HL-60 (cell line): ENCODE measurements at regions not wholly inside any gene's neighbourhood (a gene's known extent, or its start where the extent isn't known, plus 50 kb on each side); places are given as distances from the start of the nearest gene placed in this dataset.

Experiments used
- DNase-seq, 2 experiments: peaks; one replicate each; pipeline ENCODE4 v3.0.0-alpha.2; 2010 to 2020; ENCODE audit warnings: low read depth in 1 of 2, low spot score in 1 of 2
- H3K27ac ChIP-seq: fragments of 250-450 bp; sonication (Bioruptor Pico); replicated peaks from 2 replicates; pipeline ENCODE4 v1.5.1; 2020; ENCODE audit warnings: mild to moderate bottlenecking, moderate library complexity
- H3K27me3 ChIP-seq: fragments of 250-450 bp; sonication (Bioruptor Pico); 2 replicates; pipeline ENCODE4 v1.5.1; 2021; ENCODE audit warnings: mild to moderate bottlenecking, moderate library complexity; ENCODE audit not compliant: insufficient read depth, poor library complexity, severe bottlenecking
- H3K4me3 ChIP-seq: replicated peaks from 2 replicates; pipeline ENCODE4 v1.5.1; 2011; ENCODE audit warnings: mild to moderate bottlenecking, control low read depth, low read length; ENCODE audit not compliant: insufficient read depth
- CTCF ChIP-seq: IDR thresholded peaks from one replicate; pipeline ENCODE4 v1.5.1; 2011; ENCODE audit warnings: low read length, control low read depth, inconsistent platforms; ENCODE audit not compliant: insufficient read depth
- GABPA ChIP-seq: IDR thresholded peaks from 2 replicates; pipeline ENCODE4 v1.6.1; 2012; ENCODE audit warnings: low read depth
- POLR2AphosphoS5 ChIP-seq: IDR thresholded peaks from 2 replicates; pipeline ENCODE4 v1.6.1; 2012; ENCODE audit warnings: low read depth
- REST ChIP-seq: IDR thresholded peaks from 2 replicates; pipeline ENCODE4 v1.6.1; 2012; ENCODE audit warnings: low read depth; ENCODE audit not compliant: insufficient replicate concordance
- SPI1 ChIP-seq: IDR thresholded peaks from 2 replicates; pipeline ENCODE4 v1.6.1; 2012; ENCODE audit warnings: low read depth, mild to moderate bottlenecking, borderline replicate concordance

GRCh38 chr18:46411867-46412690, 244.9 kb downstream of the LOXHD1 start:
- TF ChIP-seq CTCF, result no peak
- TF ChIP-seq GABPA, result no peak
- TF ChIP-seq REST, result no peak
- TF ChIP-seq SPI1, result no peak
- TF ChIP-seq POLR2AphosphoS5, result no peak
- H3K27me3 ChIP-seq, result no peaks in the 10 kb centered on the region
- H3K27ac ChIP-seq, result no peak overlapping the region
- DNase-seq, result no peak
- no peak overlapping the region for H3K4me3 ChIP-seq

- no peak for DNase-seq
- Histone ChIP-seq H3K27ac (no peak overlapping the region), H3K27me3 (no peaks in the 10 kb centered on the region), H3K4me3 (no peak overlapping the region)
- TF ChIP-seq REST, result no peak
- TF ChIP-seq GABPA, result no peak
- TF ChIP-seq POLR2AphosphoS5, result no peak
- TF ChIP-seq SPI1, result no peak
- no peak for TF ChIP-seq CTCF
Measured at GRCh38 chr18:46412916-46413315, 244.1 kb downstream of the LOXHD1 start.

- Histone ChIP-seq H3K4me3 (no peak overlapping the region), H3K27me3 (no peaks in the 10 kb centered on the region), H3K27ac (no peak overlapping the region)
- TF ChIP-seq CTCF, result no peak
- TF ChIP-seq POLR2AphosphoS5, result no peak
- TF ChIP-seq SPI1, result no peak
- no peak for TF ChIP-seq GABPA
- no peak for TF ChIP-seq REST
- no peak for DNase-seq
Measured at GRCh38 chr18:46413684-46414083, 243.3 kb downstream of the LOXHD1 start.
